Suprapubic skin (tissue), 4 donors: ENCODE measurements at regions not wholly inside any gene's neighbourhood (a gene's known extent, or its start where the extent isn't known, plus 50 kb on each side); places are given as distances from the start of the nearest gene placed in this dataset.

Experiments
- EP300 ChIP-seq: sonication (generic); formaldehyde crosslinking; IDR thresholded peaks from one replicate; pipeline ENCODE4 v1.6.1; 2017; ENCODE audit warnings: antibody characterized with exemption
- POLR2A ChIP-seq, 2 donors: fragments of 450-650 bp; IDR thresholded peaks; one replicate each; pipeline ENCODE4 v1.6.1; 2017; ENCODE audit warnings: antibody characterized with exemption in 2 of 2, mild to moderate bottlenecking in 2 of 2, moderate library complexity in 2 of 2
- POLR2AphosphoS5 ChIP-seq, 3 donors: sonication (generic); formaldehyde crosslinking; IDR thresholded peaks; one replicate each; pipeline ENCODE4 v1.6.1; 2017; ENCODE audit warnings: antibody characterized with exemption in 3 of 3
- TF ChIP-seq, protein P1 (sequence below), 2 donors: fragments of 200-600 bp in 1 of 2; fragments of 450-650 bp in 1 of 2; sonication (generic) in 1 of 2; IDR thresholded peaks; one replicate each; pipeline ENCODE4 v1.5.1; 2016 to 2019; ENCODE audit warnings: antibody characterized with exemption in 2 of 2, mild to moderate bottlenecking in 1 of 2, moderate library complexity in 1 of 2

GRCh38 chr20:48300529-48300928, 515.2 kb upstream of the SULF2 start:
- TF ChIP-seq, protein P1, sequence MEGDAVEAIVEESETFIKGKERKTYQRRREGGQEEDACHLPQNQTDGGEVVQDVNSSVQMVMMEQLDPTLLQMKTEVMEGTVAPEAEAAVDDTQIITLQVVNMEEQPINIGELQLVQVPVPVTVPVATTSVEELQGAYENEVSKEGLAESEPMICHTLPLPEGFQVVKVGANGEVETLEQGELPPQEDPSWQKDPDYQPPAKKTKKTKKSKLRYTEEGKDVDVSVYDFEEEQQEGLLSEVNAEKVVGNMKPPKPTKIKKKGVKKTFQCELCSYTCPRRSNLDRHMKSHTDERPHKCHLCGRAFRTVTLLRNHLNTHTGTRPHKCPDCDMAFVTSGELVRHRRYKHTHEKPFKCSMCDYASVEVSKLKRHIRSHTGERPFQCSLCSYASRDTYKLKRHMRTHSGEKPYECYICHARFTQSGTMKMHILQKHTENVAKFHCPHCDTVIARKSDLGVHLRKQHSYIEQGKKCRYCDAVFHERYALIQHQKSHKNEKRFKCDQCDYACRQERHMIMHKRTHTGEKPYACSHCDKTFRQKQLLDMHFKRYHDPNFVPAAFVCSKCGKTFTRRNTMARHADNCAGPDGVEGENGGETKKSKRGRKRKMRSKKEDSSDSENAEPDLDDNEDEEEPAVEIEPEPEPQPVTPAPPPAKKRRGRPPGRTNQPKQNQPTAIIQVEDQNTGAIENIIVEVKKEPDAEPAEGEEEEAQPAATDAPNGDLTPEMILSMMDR (IDR thresholded peaks at IDR 0.05): no peak
- TF ChIP-seq POLR2A (IDR thresholded peaks at IDR 0.05) (no peak), EP300 (no peak), POLR2AphosphoS5 (IDR thresholded peaks at IDR 0.05) (no peak)
